ENCODE measurements at regions not wholly inside any gene's neighbourhood (a gene's known extent, or its start where the extent isn't known, plus 50 kb on each side); places are given as distances from the start of the nearest gene placed in this dataset.

- DNase-seq (ENCODE audit: low spot score): no peak
Observed at GRCh38 chr1:239823852-239824251, 267.8 kb upstream of the FMN2 start.

GRCh38 chr1:239826211-239826610 is 265.5 kb upstream of the FMN2 start:
- DNase-seq (ENCODE audit: low spot score): no peak

GRCh38 chr1:239826736-239827135 is 264.9 kb upstream of the FMN2 start:
- DNase-seq (ENCODE audit: low spot score): no peak

GRCh38 chr1:239829535-239829934 is 262.1 kb upstream of the FMN2 start:
- no peak for DNase-seq (ENCODE audit: low spot score)

- no peak for DNase-seq (ENCODE audit: low spot score)
Observed at GRCh38 chr1:239831577-239832355, 259.9 kb upstream of the FMN2 start.

- DNase-seq (ENCODE audit: low spot score): no peak
Observed at GRCh38 chr1:239833723-239834122, 258.0 kb upstream of the FMN2 start.

- no peak for DNase-seq (ENCODE audit: low spot score)
Observed at GRCh38 chr1:239835946-239836440, 255.7 kb upstream of the FMN2 start.

- no peak for DNase-seq (ENCODE audit: low spot score)
Observed at GRCh38 chr1:239840336-239840735, 251.3 kb upstream of the FMN2 start.

GRCh38 chr1:239840790-239841189 is 250.9 kb upstream of the FMN2 start:
- DNase-seq (ENCODE audit: low spot score): no peak

GRCh38 chr1:239841631-239842030 is 250.1 kb upstream of the FMN2 start:
- DNase-seq (ENCODE audit: low spot score): no peak

GRCh38 chr1:239843541-239843940 is 248.1 kb upstream of the FMN2 start:
- no peak for DNase-seq (ENCODE audit: low spot score)

- DNase-seq (ENCODE audit: low spot score): no peak
Observed at GRCh38 chr1:239844833-239845232, 246.8 kb upstream of the FMN2 start.

GRCh38 chr1:239854922-239855321 is 236.8 kb upstream of the FMN2 start:
- DNase-seq (ENCODE audit: low spot score): no peak

- no peak for DNase-seq (ENCODE audit: low spot score)
Observed at GRCh38 chr1:239856067-239856466, 235.6 kb upstream of the FMN2 start.

- no peak for DNase-seq (ENCODE audit: low spot score)
Observed at GRCh38 chr1:239856924-239857323, 234.8 kb upstream of the FMN2 start.

GRCh38 chr1:239858057-239858456 is 233.6 kb upstream of the FMN2 start:
- DNase-seq (ENCODE audit: low spot score): no peak

GRCh38 chr1:239858529-239858928 is 233.2 kb upstream of the FMN2 start:
- no peak for DNase-seq (ENCODE audit: low spot score)

GRCh38 chr1:239861985-239862384 is 229.7 kb upstream of the FMN2 start:
- no peak for DNase-seq (ENCODE audit: low spot score)

GRCh38 chr1:239868058-239868832 is 223.4 kb upstream of the FMN2 start:
- DNase-seq (ENCODE audit: low spot score): no peak

- no peak for DNase-seq (ENCODE audit: low spot score)
Observed at GRCh38 chr1:239870194-239870593, 221.5 kb upstream of the FMN2 start.

GRCh38 chr1:239872626-239873025 is 219.1 kb upstream of the FMN2 start:
- no peak for DNase-seq (ENCODE audit: low spot score)

- no peak for DNase-seq (ENCODE audit: low spot score)
Observed at GRCh38 chr1:239874831-239875230, 216.9 kb upstream of the FMN2 start.

Measured in hematopoietic multipotent progenitor cell treated with erythropoietin and hydrocortisone succinate and interleukin-3 and kit ligand, for 15 days (in vitro differentiated cells).